Left lobe of liver (tissue), 2 donors: ENCODE measurements at regions not wholly inside any gene's neighbourhood (a gene's known extent, or its start where the extent isn't known, plus 50 kb on each side); places are given as distances from the start of the nearest gene placed in this dataset.

Experiments
- ATAC-seq: fragments of 200-7000 bp; cut with Tn5 transposase; one replicate; pipeline ENCODE4 v1.9.1; 2020; ENCODE audit warnings: mild to moderate bottlenecking, moderate library complexity
- DNase-seq: peaks from one replicate; pipeline ENCODE4 v3.0.0-alpha.2; 2020; ENCODE audit warnings: low spot score
- donor health status: DM: no; HTN: no; CAD: no; lungs with moderate emphysema.
- donor health status: DM: no; HTN: yes; CAD: no.

DNA sequence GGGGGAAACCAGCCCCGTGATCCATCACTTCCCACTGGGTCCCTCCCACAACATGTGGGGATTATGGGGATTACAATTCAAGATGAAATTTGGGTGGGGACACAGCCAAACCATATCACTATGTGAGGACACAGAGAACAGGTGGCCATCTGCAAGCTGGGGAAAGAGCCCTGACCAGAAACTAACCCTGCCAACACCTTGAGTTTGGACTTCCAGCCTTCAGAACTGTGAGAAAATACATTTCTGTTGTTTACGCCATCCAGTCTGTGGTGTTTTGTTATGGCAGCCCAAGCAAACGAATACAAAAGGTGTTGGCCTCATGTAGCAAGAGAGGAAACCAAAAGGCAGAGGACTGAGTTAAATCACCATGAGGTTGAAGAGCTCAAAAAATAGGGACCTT, 169.9 kb upstream of the TENM3 start:
- no peak for ATAC-seq

DNA sequence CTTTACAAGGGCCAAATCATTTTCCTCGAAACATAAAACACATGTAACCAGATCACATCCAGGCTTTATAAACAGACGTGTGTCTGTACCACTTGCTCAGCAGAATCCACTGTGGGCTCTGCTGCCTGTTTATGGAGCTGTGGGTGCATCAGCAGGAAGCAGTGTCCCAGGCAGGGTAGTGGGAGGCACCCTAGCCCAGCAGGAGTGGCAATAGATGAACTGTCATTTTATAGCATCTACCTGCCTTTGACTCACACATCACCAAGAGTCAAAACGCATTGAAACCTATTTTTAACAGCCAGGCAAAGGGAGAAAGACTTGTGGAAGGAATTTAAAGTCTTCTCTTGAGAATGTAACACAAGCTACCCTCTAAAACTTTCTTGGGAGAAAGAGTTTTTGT, 169.1 kb upstream of the TENM3 start:
- DNase-seq (no peak), ATAC-seq (no peak)

More for the DNA sequence above, 169.9 kb upstream of the TENM3 start:
- no peak for DNase-seq

DNA sequence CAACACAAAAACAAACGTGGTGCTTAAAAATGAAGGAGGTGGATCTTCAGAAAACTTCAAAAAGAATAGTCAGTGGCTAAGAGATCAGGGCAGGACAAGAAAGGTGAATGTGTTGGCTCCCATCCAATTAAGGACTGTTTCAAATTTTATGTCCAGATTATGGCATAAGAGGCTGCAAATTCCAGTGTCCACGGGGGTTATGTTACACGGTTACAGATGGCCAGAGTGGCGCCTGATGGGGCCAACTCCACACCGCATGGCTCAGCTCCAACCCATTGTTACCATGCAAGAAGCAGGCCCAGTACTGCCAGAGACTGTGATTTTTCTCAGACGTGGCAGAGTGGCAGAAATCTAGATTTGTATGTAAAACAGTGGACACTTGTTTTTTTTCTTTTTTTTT, 168.4 kb upstream of the TENM3 start:
- ATAC-seq (no peak), DNase-seq (no peak)

DNA sequence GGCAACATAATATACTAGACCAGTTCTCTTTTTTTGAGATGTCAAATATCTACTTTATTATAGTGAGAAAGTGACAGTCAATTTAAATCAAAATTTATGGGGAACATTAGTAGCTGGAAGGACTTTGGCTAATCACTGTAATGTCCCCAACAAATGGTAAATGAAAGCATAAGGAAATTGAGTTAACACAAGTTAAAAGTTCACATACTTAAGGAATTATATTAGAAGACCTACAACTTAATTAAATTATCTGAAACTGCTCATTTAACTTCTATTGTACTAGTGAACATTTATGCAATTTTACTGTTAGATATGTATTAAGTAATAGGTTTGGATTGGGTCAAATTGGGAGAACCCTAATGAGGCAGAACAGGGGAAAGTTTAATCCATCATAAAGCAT, 160.3 kb upstream of the TENM3 start:
- no peak for ATAC-seq
- no peak for DNase-seq

DNA sequence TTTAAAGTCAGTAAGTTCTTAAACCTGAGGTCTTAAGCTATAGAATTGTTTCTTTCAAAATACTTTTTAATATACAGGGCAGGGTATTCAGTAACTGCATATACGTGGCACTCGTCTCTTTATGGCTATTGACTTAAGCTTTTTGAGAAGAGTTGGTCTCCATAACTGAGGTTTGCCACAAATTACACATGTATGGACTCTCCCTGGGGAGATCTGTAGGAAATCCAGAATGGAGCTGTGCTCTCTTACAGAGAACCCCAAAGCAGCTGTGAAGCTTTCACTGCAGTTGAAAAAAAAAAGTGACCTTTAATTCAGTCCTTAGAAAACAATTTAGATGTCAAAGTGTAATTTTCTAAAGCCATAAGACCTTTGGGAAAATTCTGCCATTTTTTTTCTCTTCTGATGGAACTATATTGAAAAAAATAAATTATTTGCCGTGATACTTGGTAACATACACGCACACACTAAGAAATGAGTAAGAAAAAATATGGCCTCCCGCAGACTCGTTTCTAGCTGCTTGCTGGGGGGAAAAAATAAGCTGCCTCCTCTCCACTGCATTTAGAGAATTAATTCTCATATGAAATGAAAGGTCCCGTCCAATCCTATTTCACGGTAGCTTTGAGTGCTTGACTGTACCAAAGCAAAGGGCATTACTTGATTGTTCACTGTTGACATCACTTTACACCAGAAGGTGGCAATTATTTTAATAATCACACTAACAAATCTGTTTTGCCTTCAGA, 159.4 kb upstream of the TENM3 start:
- DNase-seq (no peak), ATAC-seq (no peak)

DNA sequence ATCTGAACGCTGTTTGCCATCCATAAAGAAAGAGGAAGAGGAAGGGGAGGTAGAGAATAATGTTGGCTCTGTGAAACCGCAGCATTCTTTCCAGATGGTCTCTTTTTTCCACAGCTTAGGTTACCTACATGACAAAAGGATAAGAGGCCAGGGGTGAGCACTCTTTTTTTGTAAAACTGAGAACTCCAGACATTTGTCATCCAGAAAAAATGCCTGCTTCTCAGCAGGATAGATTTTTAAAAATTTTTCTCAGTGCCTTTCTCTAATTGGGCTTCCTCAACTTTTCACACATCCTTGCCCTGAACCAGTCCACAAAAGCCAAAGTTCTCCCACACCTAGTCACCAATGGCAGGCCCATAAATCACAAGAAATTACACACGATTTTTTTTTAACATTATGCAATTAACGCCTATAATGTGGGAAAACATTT, 158.1 kb upstream of the TENM3 start:
- ATAC-seq (no peak), DNase-seq (no peak)

DNA sequence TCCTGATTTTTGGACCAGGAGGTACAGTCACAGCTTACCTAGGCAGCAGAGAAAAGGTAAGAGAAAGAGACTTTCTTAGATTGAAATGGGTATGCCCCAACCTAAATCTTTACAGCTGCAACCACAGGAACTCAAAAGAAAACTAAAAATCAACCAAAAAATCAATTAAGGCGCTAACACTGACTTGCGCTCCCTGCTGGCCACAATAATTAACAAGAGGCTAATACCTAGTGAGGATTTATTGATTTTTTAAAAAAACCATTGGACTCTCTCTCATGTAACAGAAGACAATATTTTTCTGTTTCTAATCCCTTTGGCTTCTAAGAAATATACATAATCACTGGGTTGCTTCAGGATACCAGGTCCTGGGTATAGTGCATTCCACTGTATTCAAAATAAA, 153.9 kb upstream of the TENM3 start:
- peak; percentile 74 for ATAC-seq
- no peak for DNase-seq

DNA sequence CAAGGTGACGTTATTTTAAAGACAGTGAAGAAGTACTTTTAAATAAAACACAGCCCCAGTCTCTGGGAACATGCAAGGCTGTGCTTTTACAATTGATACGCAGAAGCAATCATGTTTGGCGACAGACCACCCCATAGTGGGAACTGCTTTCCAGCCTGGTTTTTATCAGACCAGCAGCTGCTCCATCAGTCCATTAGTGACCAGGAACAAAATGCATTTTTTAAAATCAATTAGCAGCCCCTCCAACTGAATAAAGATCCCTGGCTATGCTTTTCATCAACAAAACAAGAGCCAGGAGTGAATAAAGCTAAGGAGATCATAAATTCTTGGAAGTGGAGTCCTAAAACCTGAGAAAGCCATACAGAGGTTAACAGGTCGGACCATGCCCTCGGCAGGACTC, 153.0 kb upstream of the TENM3 start:
- no peak for DNase-seq
- ATAC-seq, result no peak

DNA sequence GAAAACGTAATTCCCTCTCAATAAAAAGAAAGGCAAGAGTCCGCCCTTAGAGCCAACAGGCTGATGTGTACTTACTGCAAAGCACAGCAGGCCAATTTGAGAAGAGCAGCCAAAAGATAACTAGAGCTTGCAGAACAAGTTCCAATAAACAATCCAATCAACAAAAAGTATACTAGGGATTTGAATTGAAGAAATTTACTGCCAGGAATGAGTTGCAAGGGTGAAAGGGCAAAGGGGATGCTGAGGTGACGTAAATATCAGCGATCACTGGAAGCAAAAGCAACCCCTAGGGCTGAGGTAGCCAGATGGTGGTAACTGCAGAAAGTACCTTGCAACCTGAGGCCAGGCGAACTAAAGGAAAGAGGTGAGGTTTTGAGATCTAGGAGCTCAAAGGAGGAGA, 152.1 kb upstream of the TENM3 start:
- peak; percentile 75 for ATAC-seq
- no peak for DNase-seq

DNA sequence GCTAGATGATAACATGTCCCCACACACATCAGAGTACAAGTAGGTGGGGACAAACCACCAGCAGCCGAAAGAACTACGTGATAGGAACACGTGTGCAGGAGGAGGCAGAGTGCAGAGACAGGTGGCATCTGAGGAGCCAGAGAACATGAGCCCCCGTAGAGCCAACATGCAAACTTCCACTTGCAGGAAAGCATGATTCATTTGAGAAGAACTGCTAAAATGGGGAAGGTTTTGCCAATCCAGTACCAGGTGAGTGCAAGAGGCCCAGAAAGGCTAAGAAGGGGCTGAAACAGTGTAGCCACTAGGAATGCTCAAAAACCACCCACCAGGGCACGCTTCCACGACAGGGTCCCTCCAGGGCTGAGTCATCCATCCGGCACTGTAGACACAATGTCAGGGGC, 149.8 kb upstream of the TENM3 start:
- DNase-seq (no peak), ATAC-seq (no peak)

DNA sequence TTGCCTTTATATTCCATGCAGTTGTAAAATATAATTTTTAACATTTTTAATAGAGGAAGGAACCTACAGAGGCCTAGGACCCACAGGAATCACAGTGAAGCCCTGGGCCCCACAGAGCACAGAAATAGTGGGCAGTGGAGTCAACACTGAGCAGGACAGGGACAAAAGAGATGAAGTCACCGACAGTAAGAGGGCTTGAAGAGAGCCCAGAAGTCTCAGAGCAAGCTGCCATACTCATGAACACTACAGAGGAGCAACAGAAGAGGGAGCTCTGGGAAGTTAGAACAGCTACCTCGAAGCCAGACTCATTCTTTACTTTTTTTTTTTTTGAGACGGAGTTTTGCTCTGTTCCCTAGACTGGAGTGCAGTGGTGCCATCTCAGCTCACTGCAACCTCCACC, 149.3 kb upstream of the TENM3 start:
- ATAC-seq, result no peak
- no peak for DNase-seq

DNA sequence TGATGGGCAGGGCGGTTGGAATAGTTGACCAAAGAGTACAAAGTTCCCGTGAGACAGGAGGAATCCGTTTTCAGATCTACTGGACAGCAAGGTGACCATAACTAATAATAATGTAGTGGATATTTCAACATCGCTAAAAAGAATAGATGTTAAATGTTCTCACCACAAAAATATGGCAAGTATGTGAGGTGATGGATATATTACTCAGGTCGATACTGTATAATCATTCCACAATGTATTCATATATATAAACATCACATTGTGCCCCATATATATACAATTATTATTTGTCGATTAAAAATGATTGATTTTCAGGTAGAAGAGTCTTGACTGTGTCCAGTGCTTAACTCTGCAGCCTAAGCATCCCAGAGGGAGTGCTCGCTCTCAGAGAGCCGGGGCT, 141.6 kb upstream of the TENM3 start:
- ATAC-seq (no peak), DNase-seq (no peak)

DNA sequence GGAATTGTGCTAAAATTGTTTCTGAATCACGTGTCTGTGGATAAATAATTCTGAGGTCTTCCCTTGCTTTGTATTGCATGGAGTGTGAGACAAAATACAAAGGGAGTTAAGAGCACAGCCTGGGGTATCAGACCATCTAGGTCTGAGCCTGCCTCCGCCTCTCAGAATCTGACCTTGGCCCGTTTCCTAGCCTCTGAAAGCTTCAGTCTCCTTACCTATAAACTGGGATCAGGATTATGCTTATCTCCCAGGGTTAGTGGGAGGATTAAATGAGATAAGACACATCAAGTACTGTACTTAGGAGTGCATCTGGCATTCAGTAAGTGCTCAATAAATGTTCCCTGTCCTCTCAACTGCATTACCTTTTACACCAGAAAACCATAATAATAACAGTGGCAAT, 140.6 kb upstream of the TENM3 start:
- no peak for DNase-seq

DNA sequence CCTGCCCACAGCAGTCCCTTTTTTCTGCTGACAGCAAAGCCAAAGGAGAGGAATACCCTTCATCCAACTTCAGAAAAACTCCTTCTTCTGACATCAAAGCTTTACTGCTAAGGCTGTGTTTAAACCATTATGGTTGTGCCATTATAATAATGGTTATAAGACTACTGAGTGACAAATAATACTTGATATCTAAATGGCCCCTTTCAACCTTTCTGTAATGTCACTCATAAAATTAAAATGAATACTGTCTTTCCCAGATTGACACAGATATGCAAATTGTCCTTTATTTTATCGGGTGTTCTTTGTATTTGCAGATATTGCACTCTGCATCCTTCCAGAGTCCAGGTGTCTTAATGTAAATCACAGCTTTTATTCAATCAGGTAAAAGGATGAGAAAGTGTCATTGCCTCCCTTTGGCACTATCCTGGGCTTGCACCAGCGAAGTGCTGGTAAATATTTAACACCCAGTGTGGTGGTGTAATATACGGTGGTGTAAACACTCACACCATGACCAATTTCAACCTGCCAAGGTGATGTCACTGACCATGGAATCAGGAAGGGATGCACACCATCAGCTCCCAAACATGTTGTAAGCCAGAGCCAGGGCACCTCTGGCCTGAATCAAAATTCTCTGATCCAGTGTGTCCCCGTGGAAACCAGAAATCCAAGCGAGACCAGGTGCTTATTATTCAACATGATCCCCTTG, 139.4 kb upstream of the TENM3 start:
- peak; percentile 65 for ATAC-seq
- DNase-seq, result no peak

More for the DNA sequence above, 140.6 kb upstream of the TENM3 start:
- ATAC-seq, result no peak

DNA sequence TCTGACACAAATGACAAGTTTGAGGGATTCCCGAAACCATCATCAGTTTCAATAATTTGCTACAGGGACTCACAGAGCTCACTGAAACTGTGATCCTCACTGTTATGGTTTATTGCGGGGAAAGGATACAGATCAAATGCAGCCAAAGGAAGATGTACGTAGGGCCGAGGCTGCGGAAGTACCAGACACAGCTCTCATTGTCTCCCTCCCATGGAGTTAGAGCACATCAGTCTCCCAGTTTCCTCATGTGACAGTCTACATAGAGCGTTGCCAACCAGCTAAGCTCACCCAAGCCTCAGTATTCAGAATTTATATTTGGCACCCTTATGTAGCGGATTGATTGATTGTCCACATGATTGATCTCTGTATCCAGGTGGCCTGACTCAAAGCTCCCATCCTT, 137.8 kb upstream of the TENM3 start:
- DNase-seq (no peak), ATAC-seq (no peak)

DNA sequence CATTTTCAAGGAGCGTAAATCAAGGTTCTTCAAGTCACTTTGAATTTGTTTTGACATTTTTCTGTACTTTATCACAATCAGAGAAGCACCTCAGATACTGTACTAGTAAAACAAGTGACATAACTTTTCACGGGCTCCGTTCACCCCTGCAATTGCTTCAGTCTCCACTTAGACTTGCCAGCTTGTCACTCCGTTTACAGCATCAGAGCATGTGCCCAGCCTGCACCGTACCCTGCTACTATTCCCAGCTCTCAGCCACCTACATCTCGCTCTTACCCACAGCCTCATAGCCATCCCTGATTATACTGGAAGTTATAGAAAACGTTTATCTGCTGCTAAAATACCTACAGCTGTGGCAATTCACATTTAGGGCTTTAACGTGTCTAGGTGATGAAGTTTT, 135.3 kb upstream of the TENM3 start:
- ATAC-seq (no peak), DNase-seq (no peak)

DNA sequence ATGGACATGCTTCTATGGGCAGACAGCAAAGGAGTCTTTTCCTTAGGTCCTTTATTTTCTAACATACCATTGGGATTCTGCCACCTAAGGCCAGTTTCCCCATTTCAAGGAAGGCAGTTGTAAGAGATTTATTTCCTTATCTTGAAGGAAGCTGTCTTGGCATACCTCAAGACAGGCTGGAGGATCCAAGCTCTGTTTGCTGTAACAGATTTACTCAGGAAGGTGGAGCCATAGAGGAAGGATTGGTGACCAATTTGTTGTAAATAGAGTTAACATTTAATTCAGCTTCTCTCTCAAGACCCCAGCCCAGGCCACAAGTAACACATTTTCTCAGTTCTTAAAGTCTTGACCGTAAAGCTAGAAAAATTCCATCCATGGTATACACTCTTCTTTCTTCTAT, 131.6 kb upstream of the TENM3 start:
- DNase-seq, result no peak
- no peak for ATAC-seq

DNA sequence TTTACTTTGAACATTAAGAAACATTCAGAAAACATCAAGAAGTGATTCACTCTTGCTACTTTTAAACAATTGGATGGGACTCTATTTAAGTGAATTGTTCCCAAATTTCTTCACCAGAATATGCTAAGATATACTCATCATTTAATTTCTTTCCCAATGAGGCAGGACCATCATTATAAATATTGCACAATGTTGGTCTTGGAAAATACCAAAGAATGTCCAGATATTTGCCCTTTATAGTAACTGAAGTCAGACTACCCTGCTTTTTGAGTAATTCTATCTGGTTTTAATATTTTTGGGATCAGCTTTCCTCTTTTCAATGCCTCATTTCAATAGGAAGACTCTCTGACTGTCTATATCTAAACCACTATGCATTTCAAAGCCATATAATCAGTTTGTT, 129.4 kb upstream of the TENM3 start:
- ATAC-seq, result no peak
- DNase-seq, result no peak

DNA sequence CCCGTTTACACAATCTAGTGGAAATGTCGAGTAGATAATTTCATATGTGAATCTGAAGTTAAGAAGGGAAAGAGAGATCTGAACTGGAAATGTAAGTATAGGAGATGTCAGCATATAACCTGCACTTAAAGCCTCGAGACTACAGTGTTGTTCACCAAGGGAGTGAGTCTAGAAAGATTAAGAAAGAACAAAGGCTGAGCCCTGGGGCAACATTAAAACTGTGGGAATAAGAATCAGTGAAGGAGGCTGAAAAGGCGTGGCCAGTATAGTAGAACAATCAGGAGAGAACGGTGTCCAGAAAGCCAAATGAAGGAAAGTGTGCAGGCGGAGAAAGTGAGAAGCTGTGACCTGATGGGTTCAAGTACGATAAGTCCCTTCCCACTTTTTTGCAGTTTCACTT, 118.8 kb upstream of the TENM3 start:
- ATAC-seq, result no peak
- no peak for DNase-seq

DNA sequence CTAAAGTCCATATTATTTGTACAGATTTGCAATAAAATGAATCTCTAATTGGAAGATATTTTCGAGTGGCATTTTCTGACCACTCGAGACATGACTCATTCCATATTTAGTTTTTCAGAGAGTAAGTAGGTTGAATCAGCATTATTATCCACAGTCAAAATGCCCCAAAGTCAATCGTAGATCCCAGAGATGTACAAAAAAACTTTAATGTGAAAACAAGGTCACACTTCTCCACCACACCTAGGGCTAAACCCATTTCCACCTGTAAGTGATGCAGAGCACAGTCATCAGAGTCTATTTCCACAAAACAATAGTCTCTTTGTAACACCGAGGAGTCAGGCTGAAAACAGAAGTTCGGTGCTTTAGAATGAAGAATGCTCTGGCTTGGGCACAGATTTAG, 117.1 kb upstream of the TENM3 start:
- ATAC-seq, result no peak

DNA sequence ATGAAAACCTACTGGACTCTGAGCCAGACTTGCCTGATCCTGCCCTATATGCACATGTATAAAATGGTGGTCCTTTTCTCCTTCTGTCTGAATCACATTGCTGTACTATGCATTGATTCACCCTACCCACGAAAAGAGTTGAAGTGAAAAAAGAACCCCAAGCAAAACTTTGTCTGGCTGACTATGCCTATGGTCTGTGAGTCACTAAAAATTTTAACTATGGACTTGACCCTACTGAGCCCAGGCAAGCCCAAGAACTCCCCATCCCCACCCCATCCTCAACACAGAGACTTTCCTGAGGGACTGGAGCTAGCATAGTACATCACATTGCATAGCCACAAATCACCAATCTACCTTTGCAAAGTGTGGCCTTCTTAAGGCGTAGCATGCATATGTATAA, 116.6 kb upstream of the TENM3 start:
- ATAC-seq (no peak), DNase-seq (no peak)

More for the DNA sequence above, 117.1 kb upstream of the TENM3 start:
- no peak for DNase-seq

DNA sequence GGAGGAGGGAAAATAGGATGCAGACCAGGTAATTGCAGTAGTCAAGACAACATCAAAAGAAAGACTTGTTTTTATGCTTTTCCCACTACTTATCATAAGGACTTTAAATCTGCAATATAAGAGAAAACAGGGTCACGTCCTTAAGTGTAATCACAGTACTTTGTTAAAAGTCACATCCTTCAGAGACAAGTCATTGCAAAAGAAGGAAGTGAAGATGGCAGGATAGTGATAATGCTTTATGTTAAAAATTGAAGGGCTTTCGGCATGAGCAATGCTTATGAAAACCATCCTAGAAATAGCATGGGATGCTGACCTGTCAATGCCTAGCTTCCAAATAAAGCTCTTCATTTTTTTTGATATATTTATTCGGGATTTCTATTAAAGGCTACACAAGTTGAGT, 110.2 kb upstream of the TENM3 start:
- ATAC-seq (no peak), DNase-seq (no peak)

DNA sequence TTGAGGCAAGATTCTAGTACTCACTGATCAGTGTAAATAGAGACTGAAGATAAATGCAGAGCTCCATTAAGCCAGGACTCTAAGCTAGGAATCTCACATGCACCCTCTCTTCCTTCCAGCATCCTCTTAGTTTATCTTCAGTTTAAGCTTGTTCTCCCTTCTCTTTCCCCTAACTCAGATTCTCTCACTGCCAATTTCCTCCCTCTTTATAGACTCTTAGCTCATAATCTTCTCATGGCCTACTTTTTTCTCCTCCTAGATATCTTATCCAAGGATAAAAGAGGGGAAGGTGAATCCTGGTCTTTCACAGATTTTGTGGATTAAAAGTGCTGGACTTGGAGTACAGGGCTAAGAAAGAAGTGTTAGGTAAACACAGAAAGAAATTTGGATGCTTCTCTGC, 108.9 kb upstream of the TENM3 start:
- ATAC-seq (no peak), DNase-seq (no peak)
